Progenitor cell of endocrine pancreas (in vitro differentiated cells): ENCODE measurements at regions not wholly inside any gene's neighbourhood (a gene's known extent, or its start where the extent isn't known, plus 50 kb on each side); places are given as distances from the start of the nearest gene placed in this dataset.

Experiments
- DNase-seq: peaks from one replicate; pipeline ENCODE4 v3.0.0; 2021; ENCODE audit warnings: low spot score; ENCODE audit not compliant: unreplicated experiment
- H3K27ac Mint-ChIP-seq: 2 replicates; pipeline ENCODE4 v1.8.0; 2021; ENCODE audit warnings: mild to moderate bottlenecking, moderate library complexity, mixed read lengths
- H3K27me3 Mint-ChIP-seq: 2 replicates; pipeline ENCODE4 v1.8.0; 2021; ENCODE audit warnings: mixed read lengths
- H3K36me3 Mint-ChIP-seq: 2 replicates; pipeline ENCODE4 v1.8.0; 2022; ENCODE audit warnings: mixed read lengths; ENCODE audit not compliant: insufficient read depth
- H3K4me1 Mint-ChIP-seq: 2 replicates; pipeline ENCODE4 v1.8.0; 2021; ENCODE audit warnings: low read depth, mixed read lengths
- H3K4me3 Mint-ChIP-seq: 2 replicates; pipeline ENCODE4 v1.8.0; 2021; ENCODE audit warnings: low read depth, mild to moderate bottlenecking, moderate library complexity, mixed read lengths
- H3K9me3 Mint-ChIP-seq: 2 replicates; pipeline ENCODE4 v1.8.0; 2021; ENCODE audit warnings: low read depth, mixed read lengths
- CTCF ChIP-seq: fragments of 200-600 bp; sonication (generic); IDR thresholded peaks from one replicate; pipeline ENCODE4 v1.5.0; 2021; ENCODE audit warnings: antibody characterized with exemption, mild to moderate bottlenecking; ENCODE audit not compliant: unreplicated experiment

GRCh38 chr1:48047116-48047515 is 49.9 kb upstream of the TRABD2B start:
- Mint-ChIP-seq H3K27me3 (peaks cover 5% of the 10 kb centered on the region), H3K27ac (no peak overlapping the region), H3K4me3 (no peak overlapping the region), H3K9me3 (no peaks in the 10 kb centered on the region), H3K4me1 (peaks cover 61% of the 10 kb centered on the region), H3K36me3 (no peaks in the 10 kb centered on the region)
- no peak for TF ChIP-seq CTCF
- DNase-seq: no peak
